B cell (primary cell): ENCODE measurements at regions not wholly inside any gene's neighbourhood (a gene's known extent, or its start where the extent isn't known, plus 50 kb on each side); places are given as distances from the start of the nearest gene placed in this dataset.

ENCODE experiments used
- EZH2 ChIP-seq: IDR thresholded peaks from 2 replicates; pipeline ENCODE4 v1.6.1; 2012; ENCODE audit warnings: borderline replicate concordance, low read depth, mild to moderate bottlenecking, moderate library complexity, low read length; ENCODE audit not compliant: insufficient read depth, poor library complexity, severe bottlenecking
- TF ChIP-seq, protein P1 (sequence below): fragments of 200-600 bp; IDR thresholded peaks from one replicate; pipeline ENCODE4 v1.8.0; 2022; ENCODE audit warnings: antibody characterized with exemption, mild to moderate bottlenecking

DNA sequence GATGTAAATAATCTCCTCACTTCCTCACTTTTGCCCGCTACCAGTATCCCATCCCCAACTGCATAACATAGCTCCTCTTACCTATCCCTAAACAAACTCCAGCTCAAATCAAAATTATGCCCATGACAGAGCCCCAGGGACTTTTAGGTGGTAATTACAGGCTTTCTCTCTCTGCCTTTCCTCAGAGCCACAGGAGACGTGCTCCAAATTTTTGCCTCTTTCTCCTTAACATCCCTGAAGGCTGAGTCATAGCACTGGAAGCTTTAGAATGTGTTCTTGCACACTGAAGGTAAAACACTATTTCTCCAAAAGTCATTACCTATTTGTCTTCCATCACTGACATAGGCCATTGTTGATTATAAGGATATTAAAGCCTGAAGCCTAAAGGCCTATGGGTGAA lies 263.5 kb upstream of the PLD5 start:
- TF ChIP-seq, protein P1, sequence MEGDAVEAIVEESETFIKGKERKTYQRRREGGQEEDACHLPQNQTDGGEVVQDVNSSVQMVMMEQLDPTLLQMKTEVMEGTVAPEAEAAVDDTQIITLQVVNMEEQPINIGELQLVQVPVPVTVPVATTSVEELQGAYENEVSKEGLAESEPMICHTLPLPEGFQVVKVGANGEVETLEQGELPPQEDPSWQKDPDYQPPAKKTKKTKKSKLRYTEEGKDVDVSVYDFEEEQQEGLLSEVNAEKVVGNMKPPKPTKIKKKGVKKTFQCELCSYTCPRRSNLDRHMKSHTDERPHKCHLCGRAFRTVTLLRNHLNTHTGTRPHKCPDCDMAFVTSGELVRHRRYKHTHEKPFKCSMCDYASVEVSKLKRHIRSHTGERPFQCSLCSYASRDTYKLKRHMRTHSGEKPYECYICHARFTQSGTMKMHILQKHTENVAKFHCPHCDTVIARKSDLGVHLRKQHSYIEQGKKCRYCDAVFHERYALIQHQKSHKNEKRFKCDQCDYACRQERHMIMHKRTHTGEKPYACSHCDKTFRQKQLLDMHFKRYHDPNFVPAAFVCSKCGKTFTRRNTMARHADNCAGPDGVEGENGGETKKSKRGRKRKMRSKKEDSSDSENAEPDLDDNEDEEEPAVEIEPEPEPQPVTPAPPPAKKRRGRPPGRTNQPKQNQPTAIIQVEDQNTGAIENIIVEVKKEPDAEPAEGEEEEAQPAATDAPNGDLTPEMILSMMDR, result no peak
- TF ChIP-seq EZH2, result no peak
